Right lobe of liver (tissue), 4 donors: ENCODE measurements at regions not wholly inside any gene's neighbourhood (a gene's known extent, or its start where the extent isn't known, plus 50 kb on each side); places are given as distances from the start of the nearest gene placed in this dataset.

Experiments
- POLR2A ChIP-seq: fragments of 450-650 bp; IDR thresholded peaks from one replicate; pipeline ENCODE4 v1.6.1; 2017; ENCODE audit warnings: antibody characterized with exemption, mild to moderate bottlenecking
- TF ChIP-seq, protein P1 (sequence below), 4 donors: fragments of 200-600 bp in 3 of 4; fragments of 450-650 bp in 1 of 4; IDR thresholded peaks; one replicate each; pipeline versions ENCODE4 v1.5.1 to v1.8.0; 2016 to 2022; ENCODE audit warnings: antibody characterized with exemption in 4 of 4, mild to moderate bottlenecking in 2 of 4
- donor health status: DM: no; HTN: no; CAD: no.
- donor health status: DM: no; HTN: no; CAD: no.
- donor health status: DM: no; HTN: yes; CAD: no.

DNA sequence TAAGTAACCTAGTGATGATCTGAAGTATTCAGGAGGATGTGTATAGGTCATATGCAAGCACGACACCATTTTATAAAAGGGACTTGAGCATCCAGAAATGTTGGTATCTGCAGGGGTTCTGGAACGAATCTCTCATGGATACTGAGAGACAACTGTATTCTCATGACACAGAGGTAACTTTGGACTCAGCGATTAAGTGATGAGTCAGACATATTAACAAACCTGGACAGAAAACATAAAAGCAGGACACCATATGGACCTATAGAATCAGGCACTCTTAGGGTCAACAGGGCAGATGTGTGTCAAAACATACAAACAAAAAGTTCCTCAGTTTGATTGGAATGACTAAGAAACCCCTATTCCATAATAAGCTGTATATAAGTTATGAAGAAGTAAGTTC, 248.1 kb downstream of the ANKRD7 start:
- TF ChIP-seq, protein P1, sequence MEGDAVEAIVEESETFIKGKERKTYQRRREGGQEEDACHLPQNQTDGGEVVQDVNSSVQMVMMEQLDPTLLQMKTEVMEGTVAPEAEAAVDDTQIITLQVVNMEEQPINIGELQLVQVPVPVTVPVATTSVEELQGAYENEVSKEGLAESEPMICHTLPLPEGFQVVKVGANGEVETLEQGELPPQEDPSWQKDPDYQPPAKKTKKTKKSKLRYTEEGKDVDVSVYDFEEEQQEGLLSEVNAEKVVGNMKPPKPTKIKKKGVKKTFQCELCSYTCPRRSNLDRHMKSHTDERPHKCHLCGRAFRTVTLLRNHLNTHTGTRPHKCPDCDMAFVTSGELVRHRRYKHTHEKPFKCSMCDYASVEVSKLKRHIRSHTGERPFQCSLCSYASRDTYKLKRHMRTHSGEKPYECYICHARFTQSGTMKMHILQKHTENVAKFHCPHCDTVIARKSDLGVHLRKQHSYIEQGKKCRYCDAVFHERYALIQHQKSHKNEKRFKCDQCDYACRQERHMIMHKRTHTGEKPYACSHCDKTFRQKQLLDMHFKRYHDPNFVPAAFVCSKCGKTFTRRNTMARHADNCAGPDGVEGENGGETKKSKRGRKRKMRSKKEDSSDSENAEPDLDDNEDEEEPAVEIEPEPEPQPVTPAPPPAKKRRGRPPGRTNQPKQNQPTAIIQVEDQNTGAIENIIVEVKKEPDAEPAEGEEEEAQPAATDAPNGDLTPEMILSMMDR (IDR thresholded peaks at IDR 0.05), result no peak
- no peak for TF ChIP-seq POLR2A
